ENCODE measurements at regions not wholly inside any gene's neighbourhood (a gene's known extent, or its start where the extent isn't known, plus 50 kb on each side); places are given as distances from the start of the nearest gene placed in this dataset.

DNA sequence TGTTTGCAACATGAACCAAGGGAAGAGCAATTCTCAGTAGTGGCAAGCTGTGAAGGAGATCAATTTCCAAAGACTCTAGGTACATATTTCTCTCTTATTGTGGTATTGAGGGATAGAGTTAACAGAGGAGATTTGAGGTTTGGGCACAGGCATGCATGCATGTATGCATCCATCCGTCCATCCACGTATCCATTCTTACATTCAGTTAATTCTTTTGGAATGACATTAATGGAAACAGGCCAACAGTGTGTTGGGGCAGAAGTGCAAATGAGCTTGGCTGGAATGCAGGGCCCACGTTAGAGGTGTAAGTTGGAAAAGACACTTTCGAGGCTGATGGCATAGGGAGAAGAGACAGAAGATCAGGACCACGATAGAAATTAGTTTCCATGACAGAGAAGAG lies 216.9 kb upstream of the PELI2 start:
- TF ChIP-seq CTCF (IDR thresholded peaks at IDR 0.05; ENCODE audit: borderline replicate concordance, extremely low read depth, low read length, poor library complexity, severe bottlenecking), result no peak
- H3K27ac ChIP-seq (ENCODE audit: low read length), result no peak overlapping the region
- no peaks in the 10 kb centered on the region for H3K79me2 ChIP-seq (ENCODE audit: insufficient read depth, low read length)
- no peaks in the 10 kb centered on the region for H3K4me1 ChIP-seq (ENCODE audit: insufficient read depth, low read length)
- no peak overlapping the region for H3K4me2 ChIP-seq (ENCODE audit: insufficient read depth, low read length)
- no peak overlapping the region for H3K4me3 ChIP-seq (ENCODE audit: low read depth in 1 of 2, low read length in 2 of 2)
- H2AFZ ChIP-seq (ENCODE audit: low read depth, low read length), result no peak overlapping the region
- DNase-seq (no peak), ATAC-seq (ENCODE audit: insufficient read depth, low read depth) (no peak)
- H3K27me3 ChIP-seq (ENCODE audit: insufficient read depth, low read length, poor library complexity), result no peaks in the 10 kb centered on the region
- H4K20me1 ChIP-seq (ENCODE audit: insufficient read depth, low read length), result no peaks in the 10 kb centered on the region
- no peaks in the 10 kb centered on the region for H3K36me3 ChIP-seq (ENCODE audit: insufficient read depth, low read length)
- H3K9me3 ChIP-seq (ENCODE audit: insufficient read depth, low read length, severe bottlenecking), result no peaks in the 10 kb centered on the region
- H3K9ac ChIP-seq (ENCODE audit: low read depth, low read length), result no peak overlapping the region

DNA sequence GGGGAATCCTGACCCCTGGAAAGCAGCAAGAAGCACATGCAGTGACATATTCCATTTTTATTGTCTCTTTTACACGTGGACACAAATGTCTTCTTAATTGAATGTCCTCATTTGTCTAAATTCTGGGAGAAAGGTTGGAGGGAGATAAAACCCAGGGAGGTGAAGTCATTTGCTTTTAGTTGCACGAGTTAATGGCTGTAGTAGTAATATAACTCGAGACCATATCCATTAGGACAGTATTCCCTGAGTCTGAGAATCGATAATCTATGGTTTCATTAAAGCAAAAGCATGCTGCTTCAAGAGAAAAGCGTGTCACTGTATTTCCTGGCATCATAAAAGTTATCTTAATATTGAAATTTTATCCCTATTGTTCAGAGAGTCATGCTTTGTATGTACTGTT lies 216.0 kb upstream of the PELI2 start:
- no peak for TF ChIP-seq CTCF (IDR thresholded peaks at IDR 0.05; ENCODE audit: borderline replicate concordance, extremely low read depth, low read length, poor library complexity, severe bottlenecking)
- H3K27me3 ChIP-seq (ENCODE audit: insufficient read depth, low read length, poor library complexity), result no peaks in the 10 kb centered on the region
- H3K79me2 ChIP-seq (ENCODE audit: insufficient read depth, low read length), result no peaks in the 10 kb centered on the region
- no peak overlapping the region for H3K27ac ChIP-seq (ENCODE audit: low read length)
- no peak overlapping the region for H3K4me3 ChIP-seq (ENCODE audit: low read depth in 1 of 2, low read length in 2 of 2)
- no peaks in the 10 kb centered on the region for H4K20me1 ChIP-seq (ENCODE audit: insufficient read depth, low read length)
- no peak for ATAC-seq (ENCODE audit: insufficient read depth, low read depth)
- no peak overlapping the region for H3K9ac ChIP-seq (ENCODE audit: low read depth, low read length)
- H3K4me1 ChIP-seq (ENCODE audit: insufficient read depth, low read length), result no peaks in the 10 kb centered on the region
- no peak overlapping the region for H2AFZ ChIP-seq (ENCODE audit: low read depth, low read length)
- no peaks in the 10 kb centered on the region for H3K36me3 ChIP-seq (ENCODE audit: insufficient read depth, low read length)
- H3K4me2 ChIP-seq (ENCODE audit: insufficient read depth, low read length), result no peak overlapping the region
- DNase-seq, result no peak
- no peaks in the 10 kb centered on the region for H3K9me3 ChIP-seq (ENCODE audit: insufficient read depth, low read length, severe bottlenecking)

GRCh38 chr14:55904086-55904485 lies 214.1 kb upstream of the PELI2 start:
- no peaks in the 10 kb centered on the region for H3K36me3 ChIP-seq (ENCODE audit: insufficient read depth, low read length)
- H3K79me2 ChIP-seq (ENCODE audit: insufficient read depth, low read length), result no peaks in the 10 kb centered on the region
- no peak for TF ChIP-seq EZH2 (IDR thresholded peaks at IDR 0.05; ENCODE audit: borderline replicate concordance, low read depth, low read length, severe bottlenecking)
- no peak for TF ChIP-seq CTCF (IDR thresholded peaks at IDR 0.05; ENCODE audit: borderline replicate concordance, extremely low read depth, low read length, poor library complexity, severe bottlenecking)
- no peak overlapping the region for H3K4me3 ChIP-seq (ENCODE audit: low read depth in 1 of 2, low read length in 2 of 2)
- no peak overlapping the region for H2AFZ ChIP-seq (ENCODE audit: low read depth, low read length)
- H3K27me3 ChIP-seq (ENCODE audit: insufficient read depth, low read length, poor library complexity), result no peaks in the 10 kb centered on the region
- H3K4me1 ChIP-seq (ENCODE audit: insufficient read depth, low read length), result no peaks in the 10 kb centered on the region
- no peaks in the 10 kb centered on the region for H3K9me3 ChIP-seq (ENCODE audit: insufficient read depth, low read length, severe bottlenecking)
- no peak overlapping the region for H3K9ac ChIP-seq (ENCODE audit: low read depth, low read length)
- no peak overlapping the region for H3K4me2 ChIP-seq (ENCODE audit: insufficient read depth, low read length)
- ATAC-seq (ENCODE audit: insufficient read depth, low read depth) (no peak), DNase-seq (no peak)
- H4K20me1 ChIP-seq (ENCODE audit: insufficient read depth, low read length), result no peaks in the 10 kb centered on the region
- H3K27ac ChIP-seq (ENCODE audit: low read length), result no peak overlapping the region

GRCh38 chr14:55908106-55908505 lies 210.1 kb upstream of the PELI2 start:
- H3K9ac ChIP-seq (ENCODE audit: low read depth, low read length), result no peak overlapping the region

More at GRCh38 chr14:55908106-55908505, 210.1 kb upstream of the PELI2 start:
- ATAC-seq (ENCODE audit: insufficient read depth, low read depth) (no peak), DNase-seq (no peak)
- Histone ChIP-seq H3K27ac (ENCODE audit: low read length) (no peak overlapping the region), H3K9me3 (ENCODE audit: insufficient read depth, low read length, severe bottlenecking) (no peaks in the 10 kb centered on the region), H4K20me1 (ENCODE audit: insufficient read depth, low read length) (no peaks in the 10 kb centered on the region), H3K79me2 (ENCODE audit: insufficient read depth, low read length) (no peaks in the 10 kb centered on the region), H3K4me1 (ENCODE audit: insufficient read depth, low read length) (no peaks in the 10 kb centered on the region), H3K4me2 (ENCODE audit: insufficient read depth, low read length) (no peak overlapping the region), H3K27me3 (ENCODE audit: insufficient read depth, low read length, poor library complexity) (no peaks in the 10 kb centered on the region), H2AFZ (ENCODE audit: low read depth, low read length) (no peak overlapping the region), H3K36me3 (ENCODE audit: insufficient read depth, low read length) (no peaks in the 10 kb centered on the region), H3K4me3 (ENCODE audit: low read depth in 1 of 2, low read length in 2 of 2) (no peak overlapping the region)
- TF ChIP-seq CTCF (IDR thresholded peaks at IDR 0.05; ENCODE audit: borderline replicate concordance, extremely low read depth, low read length, poor library complexity, severe bottlenecking), result no peak
- TF ChIP-seq EZH2 (IDR thresholded peaks at IDR 0.05; ENCODE audit: borderline replicate concordance, low read depth, low read length, severe bottlenecking), result no peak

All from DND-41 (cell line).